Embryonic facial prominence (tissue), 1 donor: ENCODE measurements at regions not wholly inside any gene's neighbourhood (a gene's known extent, or its start where the extent isn't known, plus 50 kb on each side); places are given as distances from the start of the nearest gene placed in this dataset.

Source experiments
- DNase-seq: peaks from one replicate; pipeline ENCODE4 v3.0.0-alpha.2; 2016; ENCODE audit errors: extremely low spot score

GRCh38 chr5:67373518-67373917 lies 176.9 kb upstream of the CD180 start:
- no peak for DNase-seq

- DNase-seq, result no peak
These were observed 176.3 kb upstream of the CD180 start for GRCh38 chr5:67372887-67373286.

DNA sequence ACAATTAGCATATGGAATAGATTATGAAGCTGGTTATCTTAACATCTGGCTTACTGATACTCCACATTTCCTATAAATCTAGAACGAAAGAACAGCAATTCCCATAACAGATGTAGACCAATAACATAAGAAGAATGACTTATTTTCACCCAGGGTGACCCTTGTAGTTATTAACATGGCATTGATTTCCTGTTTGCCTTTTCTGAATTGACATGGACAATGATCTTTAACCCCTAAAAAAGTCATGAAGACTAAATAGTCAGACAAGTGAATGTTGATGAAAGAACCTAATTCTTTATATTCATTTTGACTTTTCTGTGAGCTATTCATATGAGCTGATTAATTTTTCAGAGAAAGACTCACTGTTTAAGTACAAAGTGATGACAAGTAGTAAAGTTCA lies 175.3 kb upstream of the CD180 start:
- DNase-seq, result no peak

GRCh38 chr5:67366691-67367395 lies 170.2 kb upstream of the CD180 start:
- no peak for DNase-seq

- no peak for DNase-seq
These were observed 169.7 kb upstream of the CD180 start for GRCh38 chr5:67366276-67366675.

GRCh38 chr5:67364381-67364970 lies 167.9 kb upstream of the CD180 start:
- DNase-seq, result no peak

- DNase-seq, result no peak
These were observed 167.4 kb upstream of the CD180 start for GRCh38 chr5:67363963-67364362.

DNA sequence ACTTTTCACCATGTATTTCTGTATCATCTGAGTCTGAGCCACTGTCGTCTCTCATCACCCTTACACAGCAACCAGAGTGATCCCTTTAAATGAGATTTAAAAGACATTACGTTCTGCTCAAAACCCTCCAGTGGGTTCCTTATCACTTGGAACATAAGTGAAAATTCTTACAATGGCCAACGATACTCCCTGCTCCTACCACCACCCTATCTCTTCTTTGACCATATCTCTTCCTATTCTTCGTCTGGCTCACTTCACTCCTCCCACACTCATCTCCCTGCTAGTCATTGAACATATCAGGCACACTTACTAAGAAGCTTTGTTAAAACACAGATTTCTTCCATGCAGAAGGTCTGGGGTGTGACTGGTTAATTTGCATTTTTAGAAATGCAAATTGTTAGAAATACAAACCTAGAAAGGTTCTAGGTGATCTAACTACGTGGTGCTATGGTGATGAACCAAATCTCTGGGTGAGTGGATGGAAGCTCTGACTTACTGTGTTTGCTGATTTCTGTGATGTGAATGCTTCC lies 166.6 kb upstream of the CD180 start:
- DNase-seq, result no peak

DNA sequence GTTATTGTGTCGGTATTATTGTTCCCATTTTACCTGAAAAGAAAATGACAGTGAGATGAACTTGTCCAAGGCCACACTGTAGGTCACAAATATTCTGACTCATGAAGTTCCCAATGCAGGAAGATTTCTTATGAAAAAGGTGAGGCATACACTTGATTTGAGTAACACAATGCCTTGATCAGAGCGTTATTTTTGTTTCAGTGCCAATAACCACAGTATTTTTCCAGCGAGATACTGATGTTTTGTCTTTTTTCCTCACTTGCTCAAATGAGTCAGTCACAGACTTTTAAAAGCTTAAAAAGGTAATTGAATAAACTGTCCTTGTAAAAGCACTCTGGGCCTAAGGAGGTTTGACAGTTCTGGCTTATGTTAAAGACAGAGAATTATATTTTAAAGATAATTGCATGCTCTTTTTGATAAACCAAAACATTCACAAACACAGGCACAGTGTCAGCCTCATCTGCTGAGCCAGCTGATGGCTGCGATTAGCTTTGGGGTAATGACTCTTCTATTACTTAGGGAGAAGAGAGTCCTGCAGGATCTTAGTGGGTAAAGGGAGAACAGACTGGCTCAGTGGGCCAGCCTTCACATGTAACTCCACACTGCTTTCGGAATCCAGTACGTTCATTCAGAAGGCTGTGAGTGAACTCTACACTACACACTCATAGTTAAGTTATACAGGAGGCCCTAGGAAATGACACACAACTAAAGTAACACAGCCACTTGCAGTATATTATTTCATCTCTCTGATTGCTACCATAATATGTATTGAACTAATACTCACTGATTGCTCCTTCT lies 165.5 kb upstream of the CD180 start:
- no peak for DNase-seq

DNA sequence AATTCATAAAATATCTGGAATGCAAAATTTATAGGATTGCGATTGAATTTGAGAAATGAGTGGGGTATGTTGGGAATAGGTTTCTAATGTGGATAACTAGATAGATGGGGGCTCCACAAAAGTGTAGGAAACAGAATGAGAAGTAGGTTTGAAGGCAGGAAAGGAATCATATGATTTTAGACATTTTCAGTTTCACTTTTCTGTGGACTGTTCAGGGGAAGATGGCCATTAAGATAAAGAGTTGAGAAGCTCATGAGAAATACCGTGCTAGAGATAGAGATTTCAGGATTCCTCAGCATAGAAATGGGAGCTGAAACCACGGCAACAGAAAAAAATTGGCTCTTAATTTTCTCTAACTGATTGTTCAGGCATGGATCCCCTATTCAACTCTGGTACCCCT lies 163.4 kb upstream of the CD180 start:
- DNase-seq, result no peak

DNA sequence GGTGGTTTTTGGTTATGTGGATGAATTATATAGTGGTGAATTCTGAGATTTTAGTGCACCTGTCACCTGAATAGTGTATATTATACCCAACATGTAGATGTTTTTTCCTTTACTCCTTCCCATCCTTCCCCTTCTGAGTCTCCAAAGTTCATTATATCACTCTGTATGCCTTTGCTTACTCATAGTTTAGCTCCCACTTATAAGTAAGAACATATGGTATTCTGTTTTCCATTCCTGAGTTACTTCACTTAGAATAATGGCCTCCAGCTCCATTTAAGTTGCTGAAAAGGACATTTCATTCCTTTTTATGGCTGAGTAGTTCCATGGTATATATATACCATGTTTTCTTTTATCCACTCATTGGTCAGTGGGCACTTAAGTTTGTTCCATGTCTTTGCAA lies 161.6 kb upstream of the CD180 start:
- DNase-seq, result no peak

DNA sequence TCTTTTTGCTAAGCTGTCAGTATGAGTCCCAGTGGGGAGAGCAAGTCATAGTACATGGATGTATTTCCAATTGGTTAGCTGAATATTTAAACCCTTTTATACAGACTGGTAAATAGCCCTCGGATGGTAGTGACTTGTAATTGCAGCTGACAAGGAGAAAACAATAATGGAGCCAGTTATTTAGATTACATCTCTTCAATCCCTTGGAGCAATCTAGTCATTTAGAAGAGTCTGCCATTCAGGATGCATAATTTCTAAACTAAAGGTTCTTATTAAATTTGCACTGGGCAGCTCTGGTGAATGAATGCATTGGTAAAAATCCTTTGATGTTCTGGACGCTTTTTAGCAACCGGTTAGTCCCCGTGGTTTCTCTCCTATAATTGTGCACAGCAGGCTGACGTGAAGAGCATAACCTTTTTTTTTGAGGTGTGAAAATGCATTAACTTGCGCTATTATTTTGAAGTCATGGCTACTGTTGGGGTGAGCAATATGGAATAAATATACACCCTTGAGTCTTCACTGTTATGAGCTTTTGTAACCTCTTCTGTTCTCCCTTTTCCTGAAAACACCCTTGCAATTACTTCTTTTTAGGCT lies 158.6 kb upstream of the CD180 start:
- no peak for DNase-seq

- DNase-seq, result no peak
These were observed 157.2 kb upstream of the CD180 start for GRCh38 chr5:67353500-67354450.

DNA sequence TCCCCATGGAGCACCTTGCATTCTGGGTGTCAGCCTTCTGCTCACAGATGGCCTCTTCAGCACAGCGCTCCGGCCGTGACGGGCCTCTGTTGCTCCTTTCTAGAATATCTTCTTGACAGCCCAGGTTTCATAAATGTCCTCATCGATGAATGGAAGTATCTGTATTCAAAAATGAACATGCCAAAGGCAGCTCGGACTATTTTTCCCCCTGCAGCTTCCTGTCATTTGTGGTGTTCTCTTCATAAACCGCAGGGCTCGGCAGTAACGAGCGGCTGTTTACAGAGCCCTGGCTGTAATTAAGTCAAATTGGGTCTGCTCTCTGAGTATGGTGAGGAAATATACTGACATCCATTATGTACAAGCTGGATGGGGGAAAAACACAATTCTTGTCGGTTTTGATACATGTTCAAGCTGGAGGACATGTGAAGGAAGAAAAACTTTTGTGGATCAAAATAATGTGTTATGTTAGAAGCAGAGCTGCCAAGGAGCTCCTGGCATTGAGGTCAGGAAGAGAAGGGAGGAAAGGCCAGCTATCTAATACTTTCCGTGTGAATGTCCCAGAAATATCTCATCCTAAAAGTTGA lies 154.1 kb upstream of the CD180 start:
- no peak for DNase-seq

DNA sequence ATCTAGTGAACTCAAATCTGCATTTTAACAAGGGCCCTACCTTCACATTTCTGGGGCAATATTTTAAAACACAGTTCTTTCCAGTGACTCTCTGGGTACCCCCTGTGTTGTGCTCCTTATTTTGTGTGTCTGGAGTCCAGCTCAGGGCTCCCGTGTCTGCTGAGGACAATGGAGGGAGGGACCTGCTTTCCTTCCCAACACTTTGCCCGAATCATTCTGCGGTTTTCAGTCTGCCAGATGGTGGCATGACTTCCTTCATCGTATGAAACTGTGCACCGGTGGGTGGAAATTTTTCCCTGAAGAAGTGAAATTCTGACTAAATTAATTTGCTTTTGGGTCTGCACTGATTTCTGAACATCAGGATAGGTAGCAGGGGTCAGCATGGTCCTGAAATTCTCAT lies 153.6 kb upstream of the CD180 start:
- no peak for DNase-seq

DNA sequence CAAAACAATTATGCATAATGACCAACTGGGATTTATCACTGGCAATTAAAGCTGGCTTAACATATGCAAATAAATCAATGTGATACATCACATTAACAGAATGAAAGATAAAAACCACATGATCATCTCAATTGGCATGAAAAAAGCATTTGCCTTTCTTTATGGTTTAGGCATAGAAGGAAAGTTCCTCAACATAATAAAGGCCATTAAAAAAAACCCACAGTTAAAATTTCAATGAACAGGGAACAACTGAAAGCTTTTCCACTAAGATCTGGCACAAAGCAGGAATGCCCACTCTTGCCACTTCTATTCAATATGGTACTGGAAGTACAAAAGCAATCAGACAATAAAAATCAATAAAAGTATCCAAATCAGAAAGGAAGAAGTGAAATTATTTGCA lies 151.2 kb upstream of the CD180 start:
- no peak for DNase-seq

DNA sequence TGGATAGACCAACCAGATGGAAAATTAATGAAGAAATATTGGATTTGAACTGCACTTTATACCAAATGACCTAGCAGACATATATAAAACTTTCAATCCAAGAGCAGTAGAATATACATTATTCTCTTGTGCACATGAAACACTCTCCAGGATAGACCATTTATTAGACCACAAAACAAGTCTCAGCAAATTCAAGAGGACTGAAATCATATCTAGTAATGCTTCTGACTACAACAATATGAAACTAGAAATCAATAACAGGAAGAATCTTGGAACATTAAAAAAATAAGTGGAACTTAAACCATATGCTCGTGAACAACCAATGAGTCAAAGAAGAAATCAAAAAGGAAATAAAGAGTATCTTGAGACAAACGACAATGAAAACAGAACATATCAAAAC lies 150.0 kb upstream of the CD180 start:
- no peak for DNase-seq

- no peak for DNase-seq
These were observed 148.3 kb upstream of the CD180 start for GRCh38 chr5:67344870-67345269.

GRCh38 chr5:67343835-67344234 lies 147.2 kb upstream of the CD180 start:
- no peak for DNase-seq

DNA sequence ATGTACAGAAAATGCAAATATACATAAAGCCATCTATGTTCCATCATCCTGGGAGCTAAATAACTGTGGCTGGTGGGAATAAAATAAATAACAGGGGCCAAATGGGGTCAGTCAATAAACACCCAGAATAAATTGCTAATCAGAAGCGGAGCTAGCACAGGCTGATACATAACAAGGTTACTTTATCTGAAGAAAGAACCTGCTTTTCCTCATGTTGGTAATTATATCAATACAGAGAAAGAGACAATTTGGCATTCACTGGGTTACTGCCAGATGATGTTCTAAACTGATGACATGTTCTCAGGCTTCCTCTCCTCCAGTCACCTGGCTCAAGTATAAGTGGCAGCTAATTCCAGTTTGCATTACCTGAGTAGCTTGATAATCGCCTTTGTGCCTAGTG lies 144.9 kb upstream of the CD180 start:
- no peak for DNase-seq

DNA sequence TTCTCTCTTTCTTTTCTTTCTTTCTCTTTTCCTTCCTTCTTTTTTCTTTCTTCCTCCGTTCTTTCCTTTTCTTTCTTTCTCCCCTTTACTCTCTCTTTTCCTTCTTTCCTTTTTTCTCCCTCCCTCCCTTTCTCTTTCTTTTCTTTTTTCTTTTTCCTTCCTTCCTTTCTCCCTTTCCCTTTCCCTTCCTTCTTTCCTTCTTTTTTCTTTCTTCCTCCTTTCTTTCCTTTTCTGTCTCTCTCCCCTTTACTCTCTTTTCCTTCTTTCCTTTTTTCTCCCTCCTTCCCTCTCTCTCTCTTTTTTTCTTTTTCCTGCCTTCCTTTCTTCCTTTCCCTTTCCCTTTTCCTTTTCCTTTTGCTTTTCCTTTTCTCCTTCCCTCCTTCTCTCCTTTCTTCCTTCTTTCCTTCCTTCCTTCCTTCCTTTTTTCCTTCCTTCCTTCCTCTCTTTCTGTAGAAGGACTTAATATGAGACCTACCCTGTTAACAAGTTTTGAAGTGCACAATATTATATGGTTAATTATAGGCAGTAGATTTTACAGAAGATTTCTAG lies 142.7 kb upstream of the CD180 start:
- no peak for DNase-seq
